ENCODE measurements at regions not wholly inside any gene's neighbourhood (a gene's known extent, or its start where the extent isn't known, plus 50 kb on each side); places are given as distances from the start of the nearest gene placed in this dataset.

DNA sequence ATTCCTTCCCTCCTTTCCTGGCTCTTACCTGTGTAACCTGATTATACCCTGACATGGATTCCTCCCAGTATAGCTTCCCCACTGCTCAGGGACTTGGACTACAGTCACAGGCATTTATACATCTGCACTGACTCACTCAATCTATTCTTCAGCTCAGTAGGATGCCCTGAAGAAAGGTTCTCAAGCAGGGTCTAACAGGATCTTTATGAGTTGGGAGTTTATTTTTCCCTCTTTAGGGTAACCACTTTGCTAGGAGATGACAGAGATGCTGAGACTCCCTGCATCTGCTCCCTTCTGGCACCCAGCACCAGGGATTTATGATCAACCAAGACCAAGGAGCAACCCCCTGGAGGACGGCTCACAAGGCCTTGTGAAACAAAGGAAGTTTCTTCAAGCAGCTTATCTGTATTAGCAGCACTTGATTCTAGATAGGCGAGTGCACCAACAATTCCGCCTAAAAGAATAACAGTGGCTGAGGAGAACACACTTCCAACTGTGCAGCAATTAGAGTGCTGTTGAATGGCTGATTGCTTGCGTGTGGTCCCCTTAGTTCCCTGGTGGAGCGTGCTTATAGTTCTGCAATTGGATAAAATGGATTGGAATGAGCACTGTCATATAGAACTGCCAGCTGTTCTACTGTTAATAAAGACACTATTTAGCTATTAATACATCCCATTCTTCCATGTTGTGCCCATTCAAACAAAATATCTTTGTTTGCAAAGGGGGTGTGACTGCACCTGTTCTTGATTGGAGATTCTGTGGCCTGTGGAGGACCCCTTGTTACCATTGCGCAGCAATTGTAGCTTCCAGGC, 482.6 kb downstream of the ZNF608 start:
- TF ChIP-seq, protein P1, sequence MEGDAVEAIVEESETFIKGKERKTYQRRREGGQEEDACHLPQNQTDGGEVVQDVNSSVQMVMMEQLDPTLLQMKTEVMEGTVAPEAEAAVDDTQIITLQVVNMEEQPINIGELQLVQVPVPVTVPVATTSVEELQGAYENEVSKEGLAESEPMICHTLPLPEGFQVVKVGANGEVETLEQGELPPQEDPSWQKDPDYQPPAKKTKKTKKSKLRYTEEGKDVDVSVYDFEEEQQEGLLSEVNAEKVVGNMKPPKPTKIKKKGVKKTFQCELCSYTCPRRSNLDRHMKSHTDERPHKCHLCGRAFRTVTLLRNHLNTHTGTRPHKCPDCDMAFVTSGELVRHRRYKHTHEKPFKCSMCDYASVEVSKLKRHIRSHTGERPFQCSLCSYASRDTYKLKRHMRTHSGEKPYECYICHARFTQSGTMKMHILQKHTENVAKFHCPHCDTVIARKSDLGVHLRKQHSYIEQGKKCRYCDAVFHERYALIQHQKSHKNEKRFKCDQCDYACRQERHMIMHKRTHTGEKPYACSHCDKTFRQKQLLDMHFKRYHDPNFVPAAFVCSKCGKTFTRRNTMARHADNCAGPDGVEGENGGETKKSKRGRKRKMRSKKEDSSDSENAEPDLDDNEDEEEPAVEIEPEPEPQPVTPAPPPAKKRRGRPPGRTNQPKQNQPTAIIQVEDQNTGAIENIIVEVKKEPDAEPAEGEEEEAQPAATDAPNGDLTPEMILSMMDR (IDR thresholded peaks at IDR 0.05) = no peak
- TF ChIP-seq POLR2A (IDR thresholded peaks at IDR 0.05) = no peak
- no peak for TF ChIP-seq POLR2AphosphoS5 (IDR thresholded peaks at IDR 0.05)

All from stomach (tissue), 4 donors.